ENCODE measurements at regions not wholly inside any gene's neighbourhood (a gene's known extent, or its start where the extent isn't known, plus 50 kb on each side); places are given as distances from the start of the nearest gene placed in this dataset.

DNA sequence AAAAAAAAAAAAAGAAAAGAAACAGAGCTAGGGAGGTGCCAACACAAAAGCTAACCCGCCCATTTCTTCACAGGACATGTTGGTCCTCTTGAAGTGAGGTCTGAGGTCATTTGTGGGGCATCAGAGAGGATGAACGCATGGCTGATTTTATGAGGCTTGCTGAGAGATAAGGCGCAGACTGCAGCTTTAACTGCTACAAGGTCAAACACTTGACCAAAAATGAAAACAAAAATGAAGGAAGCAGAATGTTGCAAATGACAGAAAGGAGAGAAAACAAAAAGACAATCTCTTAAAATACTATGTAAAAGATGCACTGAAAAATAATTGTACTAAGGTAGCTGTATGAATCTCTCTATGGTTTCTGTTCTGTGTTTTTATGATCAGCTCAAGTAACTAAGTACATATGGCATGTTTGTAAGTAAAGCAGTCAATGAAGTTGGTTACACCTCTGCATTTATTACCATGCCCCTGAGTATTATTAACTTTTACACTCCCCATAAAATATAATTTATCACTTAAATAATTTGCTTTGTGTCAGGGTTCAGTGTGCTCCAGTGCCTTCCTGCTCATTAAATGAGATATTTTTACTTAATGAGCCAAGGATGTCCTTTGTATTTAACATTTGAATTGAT lies 249.1 kb upstream of the NR5A2 start:
- Histone ChIP-seq H3K4me1 (no peaks in the 10 kb centered on the region), H3K4me3 (no peak overlapping the region), H3K9me3 (no peaks in the 10 kb centered on the region), H3K27me3 (no peaks in the 10 kb centered on the region), H3K36me3 (no peaks in the 10 kb centered on the region), H3K27ac (no peak overlapping the region)
- DNase-seq (no peak), FAIRE-seq (no peak), ATAC-seq (peak in 1 of 4 donors; percentile 25)
- intact Hi-C loops (cut with DNase I): no loop called here
- 37 to 52% methylated on average over 3 of the region's 3 CpGs for WGBS, 2 donors
- TF ChIP-seq, protein P1, sequence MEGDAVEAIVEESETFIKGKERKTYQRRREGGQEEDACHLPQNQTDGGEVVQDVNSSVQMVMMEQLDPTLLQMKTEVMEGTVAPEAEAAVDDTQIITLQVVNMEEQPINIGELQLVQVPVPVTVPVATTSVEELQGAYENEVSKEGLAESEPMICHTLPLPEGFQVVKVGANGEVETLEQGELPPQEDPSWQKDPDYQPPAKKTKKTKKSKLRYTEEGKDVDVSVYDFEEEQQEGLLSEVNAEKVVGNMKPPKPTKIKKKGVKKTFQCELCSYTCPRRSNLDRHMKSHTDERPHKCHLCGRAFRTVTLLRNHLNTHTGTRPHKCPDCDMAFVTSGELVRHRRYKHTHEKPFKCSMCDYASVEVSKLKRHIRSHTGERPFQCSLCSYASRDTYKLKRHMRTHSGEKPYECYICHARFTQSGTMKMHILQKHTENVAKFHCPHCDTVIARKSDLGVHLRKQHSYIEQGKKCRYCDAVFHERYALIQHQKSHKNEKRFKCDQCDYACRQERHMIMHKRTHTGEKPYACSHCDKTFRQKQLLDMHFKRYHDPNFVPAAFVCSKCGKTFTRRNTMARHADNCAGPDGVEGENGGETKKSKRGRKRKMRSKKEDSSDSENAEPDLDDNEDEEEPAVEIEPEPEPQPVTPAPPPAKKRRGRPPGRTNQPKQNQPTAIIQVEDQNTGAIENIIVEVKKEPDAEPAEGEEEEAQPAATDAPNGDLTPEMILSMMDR (IDR thresholded peaks at IDR 0.05): no peak

DNA sequence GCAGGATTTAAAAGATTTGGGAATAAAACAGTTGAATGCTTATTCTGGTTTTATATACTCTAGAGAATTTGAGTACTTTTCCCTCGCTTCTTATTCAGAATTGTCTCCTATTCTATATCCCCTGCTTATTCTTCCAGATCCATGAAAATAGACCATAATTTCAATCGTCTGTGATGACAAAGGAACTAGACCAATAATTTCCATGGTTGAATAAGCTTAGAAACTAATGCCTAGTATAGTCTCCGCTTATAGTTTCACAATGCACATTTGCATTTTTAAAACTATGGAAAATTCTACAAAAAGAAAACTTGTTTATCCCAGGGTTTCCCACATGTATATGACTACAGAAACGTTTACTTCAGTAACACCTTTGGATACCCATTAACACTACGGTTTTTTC lies 247.4 kb upstream of the NR5A2 start:
- H3K4me3 ChIP-seq: no peak overlapping the region
- intact Hi-C loops (cut with DNase I): no loop called here

DNA sequence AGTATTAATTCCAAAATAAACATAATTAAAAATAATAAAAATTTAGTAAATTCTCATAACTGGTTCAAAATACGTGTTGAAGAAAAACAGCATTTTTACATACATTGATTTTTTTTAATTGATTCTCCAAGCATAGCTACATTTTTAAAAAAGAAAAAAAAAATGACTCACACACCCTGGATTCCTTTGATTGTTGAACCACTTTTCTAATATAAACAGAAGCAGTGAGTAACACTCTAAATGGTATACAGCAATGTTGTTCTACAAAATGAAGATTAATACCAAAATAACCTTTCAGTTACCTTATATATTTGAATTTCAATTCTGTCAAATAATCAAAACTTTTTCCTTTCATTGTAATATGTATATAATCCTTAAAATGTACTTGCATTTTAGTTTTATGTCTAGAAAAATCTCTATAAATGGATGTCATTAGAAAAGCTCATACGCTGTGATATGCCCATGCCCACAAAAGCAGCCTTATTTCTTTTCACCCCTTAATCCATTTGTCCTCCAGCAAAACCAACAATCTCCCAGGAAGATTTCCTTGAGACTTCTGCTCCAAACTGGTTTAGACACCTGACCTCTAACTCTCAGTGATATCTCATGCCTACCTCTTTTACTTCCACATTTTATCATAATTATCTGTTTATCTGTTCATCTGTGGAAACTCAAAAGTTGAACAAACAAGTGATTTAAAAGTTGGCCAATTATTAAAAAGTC lies 246.4 kb upstream of the NR5A2 start:
- Histone ChIP-seq H3K4me3 (no peak overlapping the region), H3K27me3 (no peaks in the 10 kb centered on the region), H3K27ac (no peak overlapping the region), H3K4me1 (no peaks in the 10 kb centered on the region), H3K9me3 (no peaks in the 10 kb centered on the region), H3K36me3 (no peaks in the 10 kb centered on the region)
- ATAC-seq (no peak), FAIRE-seq (no peak), DNase-seq (no peak)
- intact Hi-C loops (cut with DNase I): no loop called here
- 94 to 100% methylated on average over 2 of the region's 2 CpGs for whole genome bisulfite sequencing, 2 donors
- TF ChIP-seq, protein P1 (IDR thresholded peaks at IDR 0.05): no peak

More for the DNA sequence above, 247.4 kb upstream of the NR5A2 start:
- no peaks in the 10 kb centered on the region for H3K9me3 ChIP-seq
- FAIRE-seq (no peak), ATAC-seq (no peak), DNase-seq (no peak)
- H3K36me3 ChIP-seq: no peaks in the 10 kb centered on the region
- no peaks in the 10 kb centered on the region for H3K4me1 ChIP-seq
- TF ChIP-seq, protein P1 (IDR thresholded peaks at IDR 0.05): no peak
- 89 to 91% methylated on average over 5 of the region's 5 CpGs for WGBS, 2 donors
- no peak overlapping the region for H3K27ac ChIP-seq
- no peaks in the 10 kb centered on the region for H3K27me3 ChIP-seq

DNA sequence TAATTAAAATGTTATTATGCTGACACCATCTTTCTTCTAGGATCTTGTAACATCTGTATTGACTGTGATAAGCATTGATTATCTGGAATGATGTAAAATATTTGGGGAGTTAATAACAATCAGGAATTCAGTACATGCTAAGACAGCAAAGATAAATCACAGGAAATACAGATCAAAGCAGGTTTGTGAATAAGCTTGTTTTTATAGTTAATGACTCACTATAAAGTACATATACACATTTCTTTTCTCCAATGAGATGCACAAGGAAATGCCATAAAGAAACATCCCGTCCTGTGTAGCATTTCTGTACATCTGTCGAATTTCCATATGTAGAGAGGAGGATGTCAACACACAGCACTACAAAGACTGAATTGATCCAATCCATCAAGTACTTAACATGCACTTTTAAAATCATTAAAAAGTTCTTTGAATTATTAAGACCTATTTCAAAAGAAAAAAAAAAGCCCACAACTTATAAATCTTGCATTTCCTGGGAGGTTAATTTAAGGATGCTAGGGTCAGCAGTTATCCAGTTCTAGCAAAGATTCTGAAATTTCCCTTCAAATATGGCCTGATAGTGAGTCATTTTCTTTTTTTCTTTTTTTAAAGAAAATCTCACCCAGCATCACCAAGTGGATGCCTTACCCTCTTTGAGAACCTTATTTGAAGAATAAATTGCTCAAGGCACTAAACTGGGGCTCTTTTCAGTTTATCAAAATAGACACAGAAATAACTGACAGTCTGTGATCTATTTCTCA lies 243.2 kb upstream of the NR5A2 start:
- Histone ChIP-seq H3K27me3 (no peaks in the 10 kb centered on the region), H3K4me1 (peaks cover 0 to 11% (median 7%) of the 10 kb centered on the region in 3 donors), H3K27ac (no peak overlapping the region), H3K9me3 (no peaks in the 10 kb centered on the region), H3K36me3 (no peaks in the 10 kb centered on the region), H3K4me3 (no peak overlapping the region)
- 70 to 79% methylated on average over 2 of the region's 2 CpGs for WGBS, 2 donors
- DNase-seq: no peak
- FAIRE-seq: no peak
- ATAC-seq: no peak
- TF ChIP-seq, protein P1 (IDR thresholded peaks at IDR 0.05): no peak
- intact Hi-C loops (cut with DNase I): no loop called here
